ENCODE measurements at regions not wholly inside any gene's neighbourhood (a gene's known extent, or its start where the extent isn't known, plus 50 kb on each side); places are given as distances from the start of the nearest gene placed in this dataset.

GRCh38 chr3:73680391-73681095 lies 55.8 kb upstream of the PDZRN3 start:
- DNase-seq: no peak

- no peak for DNase-seq
Observed at GRCh38 chr3:73677336-73678024, 52.7 kb upstream of the PDZRN3 start.

Measured in NCI-H2029 treated with DMSO at 0.1 percent for 48 hours (cell line).